SK-N-SH (cell line): ENCODE measurements at regions not wholly inside any gene's neighbourhood (a gene's known extent, or its start where the extent isn't known, plus 50 kb on each side); places are given as distances from the start of the nearest gene placed in this dataset.

Experiments used
- CTCF ChIA-PET: fragments of 300-600, 350-600 bp; formaldehyde crosslinking; extraction: SDS; loops from one replicate; lab custom pipeline; 2021; lab: Yijun Ruan, JAX
- POLR2A ChIA-PET: fragments of 350-600 bp; sonication (Branson Sonifier 250); formaldehyde crosslinking; extraction: SDS; loops from one replicate; lab custom pipeline; 2020; ENCODE audit warnings: antibody characterized with exemption, inconsistent platforms; lab: Yijun Ruan, JAX
- DNase-seq: peaks from one replicate; pipeline ENCODE4 v3.0.0; 2012
- H2AFZ ChIP-seq: fragments of 200-600 bp; sonication (generic); 2 replicates; pipeline ENCODE4 v1.8.1; 2016; ENCODE audit warnings: antibody characterized with exemption, mild to moderate bottlenecking, low read depth
- H3F3A ChIP-seq: fragments of 200-600 bp; sonication (generic); replicated peaks from 2 replicates; pipeline ENCODE3; 2016; ENCODE audit warnings: antibody characterized with exemption, mild to moderate bottlenecking; ENCODE audit not compliant: insufficient read depth
- H3K27ac ChIP-seq, 2 experiments: fragments of 200-500 bp in 1 of 2; fragments of 200-600 bp in 1 of 2; sonication (Bioruptor generic) in 1 of 2; sonication (generic), shearing (Covaris generic) in 1 of 2; 2 replicates each; pipeline versions ENCODE4 v1.5.1 to v1.6.1; 2014 to 2016; ENCODE audit warnings: low read depth in 2 of 2, inconsistent platforms in 1 of 2, low read length in 1 of 2, mild to moderate bottlenecking in 1 of 2, mixed read lengths in 1 of 2
- H3K27me3 ChIP-seq: fragments of 200-600 bp; sonication (generic), shearing (Covaris generic); 2 replicates; pipeline ENCODE4 v1.6.1; 2016; ENCODE audit warnings: mixed run types; ENCODE audit not compliant: insufficient read depth
- H3K36me3 ChIP-seq, 2 experiments: fragments of 200-500 bp in 1 of 2; fragments of 200-600 bp in 1 of 2; sonication (Bioruptor generic) in 1 of 2; sonication (generic) in 1 of 2; replicated peaks in 1 of 2; 2 replicates each; pipeline versions ENCODE3 to v1.5.1; 2014 to 2016; ENCODE audit warnings: low read length in 1 of 2, mild to moderate bottlenecking in 1 of 2; ENCODE audit not compliant: insufficient read depth in 2 of 2, control insufficient read depth in 1 of 2
- H3K4me1 ChIP-seq, 2 experiments: fragments of 200-500 bp in 1 of 2; fragments of 200-600 bp in 1 of 2; sonication (Bioruptor generic) in 1 of 2; sonication (generic), shearing (Covaris generic) in 1 of 2; 2 replicates each; pipeline versions ENCODE4 v1.5.1 to v1.6.1; 2014 to 2016; ENCODE audit warnings: low read depth in 1 of 2, low read length in 1 of 2, mixed run types in 1 of 2; ENCODE audit not compliant: insufficient read depth in 2 of 2, control insufficient read depth in 1 of 2
- H3K4me2 ChIP-seq: fragments of 200-600 bp; sonication (generic), shearing (Covaris generic); 2 replicates; pipeline ENCODE4 v1.6.1; 2017; ENCODE audit warnings: mixed run types
- H3K4me3 ChIP-seq, 2 experiments: fragments of 200-500 bp in 1 of 2; fragments of 200-600 bp in 1 of 2; sonication (Bioruptor generic) in 1 of 2; sonication (generic), shearing (Covaris generic) in 1 of 2; 2 replicates each; pipeline versions ENCODE4 v1.5.1 to v1.8.1; 2014 to 2016; ENCODE audit warnings: low read depth in 2 of 2, inconsistent platforms in 1 of 2, low read length in 1 of 2, mild to moderate bottlenecking in 1 of 2, mixed read lengths in 1 of 2, moderate library complexity in 1 of 2
- H3K79me2 ChIP-seq: fragments of 200-600 bp; sonication (generic); 2 replicates; pipeline ENCODE4 v1.8.1; 2017; ENCODE audit warnings: mild to moderate bottlenecking; ENCODE audit not compliant: insufficient read depth
- H3K9ac ChIP-seq: fragments of 200-600 bp; sonication (generic); 2 replicates; pipeline ENCODE4 v1.6.1; 2017; ENCODE audit warnings: mixed run types
- H3K9me2 ChIP-seq: fragments of 200-600 bp; sonication (generic); 2 replicates; pipeline ENCODE4 v1.6.1; 2017; ENCODE audit warnings: mixed run types
- H3K9me3 ChIP-seq: fragments of 200-600 bp; sonication (generic); 2 replicates; pipeline ENCODE4 v1.6.1; 2017; ENCODE audit warnings: mixed run types, mild to moderate bottlenecking, moderate library complexity
- H4K20me1 ChIP-seq: fragments of 200-600 bp; sonication (generic); 2 replicates; pipeline ENCODE4 v1.6.1; 2017; ENCODE audit warnings: mild to moderate bottlenecking, mixed run types; ENCODE audit not compliant: insufficient read depth
- ELF1 ChIP-seq: IDR thresholded peaks from 2 replicates; pipeline ENCODE4 v1.4.0; 2012
- EP300 ChIP-seq, 2 experiments: IDR thresholded peaks; 2 replicates each; pipeline versions ENCODE4 v1.4.0 to v1.6.1; 2012; ENCODE audit warnings: borderline replicate concordance in 1 of 2, low read depth in 1 of 2, low read length in 1 of 2
- FOSL2 ChIP-seq: IDR thresholded peaks from 2 replicates; pipeline ENCODE4 v1.4.0; 2012; ENCODE audit warnings: low read depth, mild to moderate bottlenecking, moderate library complexity, borderline replicate concordance
- FOXM1 ChIP-seq: IDR thresholded peaks from 2 replicates; pipeline ENCODE4 v1.4.0; 2012; ENCODE audit warnings: low read depth, mild to moderate bottlenecking
- GABPA ChIP-seq: IDR thresholded peaks from 2 replicates; pipeline ENCODE4 v1.4.0; 2012; ENCODE audit warnings: low read depth, mild to moderate bottlenecking
- MXI1 ChIP-seq: IDR thresholded peaks from 2 replicates; pipeline ENCODE4 v1.6.1; 2012; ENCODE audit warnings: mild to moderate bottlenecking, low read depth, low read length, improper control_type of control experiment
- RAD21 ChIP-seq: IDR thresholded peaks from 2 replicates; pipeline ENCODE4 v1.6.1; 2012; ENCODE audit warnings: mild to moderate bottlenecking, low read length
- RFX5 ChIP-seq: IDR thresholded peaks from 2 replicates; pipeline ENCODE4 v1.6.1; 2012; ENCODE audit warnings: mild to moderate bottlenecking, improper control_type of control experiment, low read length
- YY1 ChIP-seq: IDR thresholded peaks from 2 replicates; pipeline ENCODE4 v1.4.0; 2012; ENCODE audit warnings: low read depth, mild to moderate bottlenecking
- WGBS: methylation state at CpG from one replicate; pipeline ENCODE4 v1.1.6; 2017; ENCODE audit warnings: low lambda C conversion rate; 5-methylcytosine and 5-hydroxymethylcytosine counted together
- TF ChIP-seq, protein P1 (sequence below): IDR thresholded peaks from 2 replicates; pipeline ENCODE4; 2012
- TF ChIP-seq, protein P2 (sequence below): IDR thresholded peaks from 2 replicates; pipeline ENCODE4 v1.6.1; 2012; ENCODE audit warnings: mild to moderate bottlenecking, low read depth, low read length, moderate library complexity
- TF ChIP-seq, protein P3 (sequence below): fragments of 150-350 bp; IDR thresholded peaks from 2 replicates; pipeline ENCODE4 v1.6.1; 2017; ENCODE audit warnings: antibody characterized with exemption, low read length, low read depth, borderline replicate concordance

DNA sequence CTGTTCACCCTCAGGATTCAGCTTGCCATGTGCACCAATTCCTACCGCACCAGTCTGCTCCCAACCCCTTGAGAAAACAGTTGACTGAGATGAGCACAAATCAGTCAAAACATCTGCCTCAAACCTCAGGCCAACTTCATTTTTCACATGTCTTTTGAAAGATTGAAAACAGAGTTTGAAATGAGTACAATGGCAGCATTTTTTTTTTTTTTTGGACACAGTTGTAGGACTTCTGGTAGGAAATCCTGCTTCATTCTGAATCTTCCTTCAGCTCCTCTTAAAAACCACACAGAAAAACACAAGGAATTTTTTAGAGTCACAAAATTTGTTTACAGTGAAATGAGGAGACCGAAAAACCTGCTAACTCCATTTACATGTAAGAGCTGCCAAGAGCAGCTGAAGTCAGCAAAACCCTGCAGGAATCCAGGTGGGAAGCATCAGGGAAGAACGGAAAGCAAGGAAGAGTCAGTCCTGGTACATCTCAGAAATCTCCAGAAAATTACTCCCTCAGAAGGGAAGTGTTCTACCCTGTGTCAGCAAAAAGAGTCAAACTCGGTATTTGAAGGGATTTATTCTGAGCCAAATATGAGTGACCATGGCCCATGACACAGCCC is 100.3 kb upstream of the TMTC1 start:
- H2AFZ ChIP-seq: no peak overlapping the region
- H3K27me3 ChIP-seq: no peaks in the 10 kb centered on the region
- H3K27ac ChIP-seq: no peak overlapping the region
- TF ChIP-seq ELF1 (no peak), MXI1 (no peak), RFX5 (no peak), RAD21 (no peak), GABPA (no peak), YY1 (no peak), EP300 (IDR thresholded peaks at IDR 0.05; ENCODE audit: borderline replicate concordance in 1 of 2, low read depth in 1 of 2, low read length in 1 of 2) (no peak)
- TF ChIP-seq, protein P1, sequence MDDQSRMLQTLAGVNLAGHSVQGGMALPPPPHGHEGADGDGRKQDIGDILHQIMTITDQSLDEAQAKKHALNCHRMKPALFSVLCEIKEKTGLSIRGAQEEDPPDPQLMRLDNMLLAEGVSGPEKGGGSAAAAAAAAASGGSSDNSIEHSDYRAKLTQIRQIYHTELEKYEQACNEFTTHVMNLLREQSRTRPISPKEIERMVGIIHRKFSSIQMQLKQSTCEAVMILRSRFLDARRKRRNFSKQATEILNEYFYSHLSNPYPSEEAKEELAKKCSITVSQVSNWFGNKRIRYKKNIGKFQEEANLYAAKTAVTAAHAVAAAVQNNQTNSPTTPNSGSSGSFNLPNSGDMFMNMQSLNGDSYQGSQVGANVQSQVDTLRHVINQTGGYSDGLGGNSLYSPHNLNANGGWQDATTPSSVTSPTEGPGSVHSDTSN: no peak
- TF ChIP-seq, protein P2, sequence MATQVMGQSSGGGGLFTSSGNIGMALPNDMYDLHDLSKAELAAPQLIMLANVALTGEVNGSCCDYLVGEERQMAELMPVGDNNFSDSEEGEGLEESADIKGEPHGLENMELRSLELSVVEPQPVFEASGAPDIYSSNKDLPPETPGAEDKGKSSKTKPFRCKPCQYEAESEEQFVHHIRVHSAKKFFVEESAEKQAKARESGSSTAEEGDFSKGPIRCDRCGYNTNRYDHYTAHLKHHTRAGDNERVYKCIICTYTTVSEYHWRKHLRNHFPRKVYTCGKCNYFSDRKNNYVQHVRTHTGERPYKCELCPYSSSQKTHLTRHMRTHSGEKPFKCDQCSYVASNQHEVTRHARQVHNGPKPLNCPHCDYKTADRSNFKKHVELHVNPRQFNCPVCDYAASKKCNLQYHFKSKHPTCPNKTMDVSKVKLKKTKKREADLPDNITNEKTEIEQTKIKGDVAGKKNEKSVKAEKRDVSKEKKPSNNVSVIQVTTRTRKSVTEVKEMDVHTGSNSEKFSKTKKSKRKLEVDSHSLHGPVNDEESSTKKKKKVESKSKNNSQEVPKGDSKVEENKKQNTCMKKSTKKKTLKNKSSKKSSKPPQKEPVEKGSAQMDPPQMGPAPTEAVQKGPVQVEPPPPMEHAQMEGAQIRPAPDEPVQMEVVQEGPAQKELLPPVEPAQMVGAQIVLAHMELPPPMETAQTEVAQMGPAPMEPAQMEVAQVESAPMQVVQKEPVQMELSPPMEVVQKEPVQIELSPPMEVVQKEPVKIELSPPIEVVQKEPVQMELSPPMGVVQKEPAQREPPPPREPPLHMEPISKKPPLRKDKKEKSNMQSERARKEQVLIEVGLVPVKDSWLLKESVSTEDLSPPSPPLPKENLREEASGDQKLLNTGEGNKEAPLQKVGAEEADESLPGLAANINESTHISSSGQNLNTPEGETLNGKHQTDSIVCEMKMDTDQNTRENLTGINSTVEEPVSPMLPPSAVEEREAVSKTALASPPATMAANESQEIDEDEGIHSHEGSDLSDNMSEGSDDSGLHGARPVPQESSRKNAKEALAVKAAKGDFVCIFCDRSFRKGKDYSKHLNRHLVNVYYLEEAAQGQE: no peak
- TF ChIP-seq, protein P3, sequence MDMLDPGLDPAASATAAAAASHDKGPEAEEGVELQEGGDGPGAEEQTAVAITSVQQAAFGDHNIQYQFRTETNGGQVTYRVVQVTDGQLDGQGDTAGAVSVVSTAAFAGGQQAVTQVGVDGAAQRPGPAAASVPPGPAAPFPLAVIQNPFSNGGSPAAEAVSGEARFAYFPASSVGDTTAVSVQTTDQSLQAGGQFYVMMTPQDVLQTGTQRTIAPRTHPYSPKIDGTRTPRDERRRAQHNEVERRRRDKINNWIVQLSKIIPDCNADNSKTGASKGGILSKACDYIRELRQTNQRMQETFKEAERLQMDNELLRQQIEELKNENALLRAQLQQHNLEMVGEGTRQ: no peak
- H3F3A ChIP-seq: no peaks in the 10 kb centered on the region
- no peak overlapping the region for H3K4me3 ChIP-seq
- no peaks in the 10 kb centered on the region for H3K36me3 ChIP-seq
- H3K79me2 ChIP-seq: no peaks in the 10 kb centered on the region
- no peaks in the 10 kb centered on the region for H3K9me2 ChIP-seq
- ChIA-PET POLR2A (no interaction called here), CTCF (interaction anchor here (1.4 kb wide), 1 partner anchor 331 kb away, joined by 3 read pairs; no protein-coding TSS in a partner anchor)
- no peaks in the 10 kb centered on the region for H3K9me3 ChIP-seq
- no peak overlapping the region for H3K4me2 ChIP-seq
- no peaks in the 10 kb centered on the region for H4K20me1 ChIP-seq
- no peak overlapping the region for H3K9ac ChIP-seq
- no peak for DNase-seq
- WGBS: 45% methylated on average over 4 of the region's 4 CpGs
- no peaks in the 10 kb centered on the region for H3K4me1 ChIP-seq

GRCh38 chr12:29883525-29883924 is 99.8 kb upstream of the TMTC1 start:
- H3K4me2 ChIP-seq: no peak overlapping the region
- no peaks in the 10 kb centered on the region for H3K9me3 ChIP-seq
- no peak for TF ChIP-seq FOSL2
- no peak for TF ChIP-seq FOXM1
- H3K9me2 ChIP-seq: no peaks in the 10 kb centered on the region
- no peak overlapping the region for H3K27ac ChIP-seq
- ChIA-PET CTCF (interaction anchor here (1.4 kb wide), 1 partner anchor 330 kb away, joined by 3 read pairs; no protein-coding TSS in a partner anchor), POLR2A (no interaction called here)
- DNase-seq: no peak
- H3K4me1 ChIP-seq: no peaks in the 10 kb centered on the region
- H3K9ac ChIP-seq: no peak overlapping the region
- no peaks in the 10 kb centered on the region for H3K79me2 ChIP-seq
- no peak overlapping the region for H2AFZ ChIP-seq
- no peak overlapping the region for H3K4me3 ChIP-seq
- H4K20me1 ChIP-seq: no peaks in the 10 kb centered on the region
- no peaks in the 10 kb centered on the region for H3K36me3 ChIP-seq
- no peaks in the 10 kb centered on the region for H3K27me3 ChIP-seq
- no peaks in the 10 kb centered on the region for H3F3A ChIP-seq
